H1 (cell line): ENCODE measurements at regions not wholly inside any gene's neighbourhood (a gene's known extent, or its start where the extent isn't known, plus 50 kb on each side); places are given as distances from the start of the nearest gene placed in this dataset.
A peak's percentile ranks its signal among the peaks of the same experiment; 100 is the strongest.

ENCODE experiments used
- CTCF ChIA-PET: fragments of 300-600 bp; sonication (Branson Sonifier 250); formaldehyde crosslinking; loops from one replicate; lab custom pipeline; 2021; ENCODE audit not compliant: partially characterized antibody; lab: Charles Lee
- POLR2A ChIA-PET: fragments of 300-600 bp; sonication (Branson Sonifier 250); formaldehyde crosslinking; loops from one replicate; lab custom pipeline; 2021; ENCODE audit warnings: inconsistent platforms; ENCODE audit not compliant: partially characterized antibody; lab: Charles Lee
- DNase-seq, 2 experiments: peaks; one replicate each; pipeline versions ENCODE4 v3.0.0 to v3.0.0-alpha.2; 2010 to 2022; ENCODE audit warnings: low spot score in 2 of 2, low read depth in 1 of 2, mixed read lengths in 1 of 2
- FAIRE-seq: peaks from 2 replicates; lab custom pipeline; 2011; peaks lifted over from hg19 to GRCh38; lab: Jason Lieb, UNC
- H2AFZ ChIP-seq: 2 replicates; pipeline ENCODE4 v1.8.1; 2012; ENCODE audit warnings: low read length, inconsistent platforms
- H2AK5ac ChIP-seq: 2 replicates; pipeline ENCODE4 v1.6.1; 2013; ENCODE audit warnings: low read depth, low read length
- H2BK120ac ChIP-seq: replicated peaks from 2 replicates; pipeline ENCODE3; 2013; ENCODE audit warnings: low read depth, low read length, inconsistent platforms
- H2BK12ac ChIP-seq: 2 replicates; pipeline ENCODE4 v1.6.1; 2013; ENCODE audit warnings: low read depth, low read length
- H2BK15ac ChIP-seq: 2 replicates; pipeline ENCODE4 v1.6.1; 2013; ENCODE audit warnings: low read length
- H2BK20ac ChIP-seq: 2 replicates; pipeline ENCODE4 v1.6.1; 2013; ENCODE audit warnings: low read length
- H2BK5ac ChIP-seq: 2 replicates; pipeline ENCODE4 v1.6.1; 2013; ENCODE audit warnings: low read depth, low read length
- H3K14ac ChIP-seq: 2 replicates; pipeline ENCODE4 v1.6.1; 2013; ENCODE audit warnings: inconsistent platforms; ENCODE audit not compliant: insufficient read length
- H3K18ac ChIP-seq: 2 replicates; pipeline ENCODE4 v1.6.1; 2013; ENCODE audit warnings: low read length; ENCODE audit errors: extremely low read depth
- H3K23ac ChIP-seq: 2 replicates; pipeline ENCODE4 v1.6.1; 2013; ENCODE audit warnings: inconsistent platforms; ENCODE audit not compliant: insufficient read length
- H3K23me2 ChIP-seq: 2 replicates; pipeline ENCODE4 v1.6.1; 2013; ENCODE audit warnings: low read depth, low read length
- H3K27ac ChIP-seq: 2 replicates; pipeline ENCODE4 v1.6.1; 2011; ENCODE audit warnings: low read depth, low read length, inconsistent platforms
- H3K27me3 ChIP-seq, 4 experiments: replicated peaks in 1 of 4; 1 replicate in 1 of 4; 2 replicates in 3 of 4; pipeline versions ENCODE4 v1.6.1 to v1.8.1; 2011 to 2013; ENCODE audit warnings: low read length in 3 of 4, mild to moderate bottlenecking in 3 of 4, inconsistent platforms in 2 of 4, mixed read lengths in 2 of 4, moderate library complexity in 1 of 4; ENCODE audit not compliant: control insufficient read depth in 3 of 4, insufficient read depth in 3 of 4; ENCODE audit errors: extremely low read depth in 1 of 4
- H3K36me3 ChIP-seq, 4 experiments: 2 replicates each; pipeline versions ENCODE4 v1.6.1 to v1.8.1; 2011 to 2013; ENCODE audit warnings: mild to moderate bottlenecking in 4 of 4, low read length in 3 of 4, moderate library complexity in 2 of 4, control low read depth in 1 of 4, inconsistent platforms in 1 of 4; ENCODE audit not compliant: insufficient read depth in 4 of 4, control insufficient read depth in 2 of 4
- H3K4ac ChIP-seq: replicated peaks from 2 replicates; pipeline ENCODE3; 2013; ENCODE audit warnings: low read length, low read depth, mixed read lengths, inconsistent platforms; ENCODE audit not compliant: insufficient read length
- H3K4me1 ChIP-seq, 4 experiments: replicated peaks in 1 of 4; 1 replicate in 1 of 4; 2 replicates in 3 of 4; pipeline versions ENCODE4 v1.6.1 to v1.8.1; 2011 to 2013; ENCODE audit warnings: low read length in 3 of 4, inconsistent platforms in 2 of 4, mixed read lengths in 1 of 4; ENCODE audit not compliant: insufficient read depth in 4 of 4, control insufficient read depth in 3 of 4
- H3K4me2 ChIP-seq, 2 experiments: 2 replicates each; pipeline versions ENCODE4 v1.6.1 to v1.8.1; 2011 to 2013; ENCODE audit warnings: low read depth in 2 of 2, low read length in 2 of 2, control low read depth in 1 of 2, inconsistent platforms in 1 of 2, mild to moderate bottlenecking in 1 of 2; ENCODE audit not compliant: insufficient read depth in 1 of 2
- H3K4me3 ChIP-seq, 4 experiments: fragments of 200-600, 300-600 bp in 1 of 4; sonication (generic), shearing (Covaris generic), sonication (Bioruptor Twin) in 1 of 4; 2 replicates each; pipeline versions ENCODE4 v1.5.1 to v1.8.1; 2011 to 2016; ENCODE audit warnings: low read length in 4 of 4, low read depth in 3 of 4, control low read depth in 2 of 4, inconsistent platforms in 2 of 4, mild to moderate bottlenecking in 2 of 4, mixed read lengths in 1 of 4, moderate library complexity in 1 of 4; ENCODE audit not compliant: insufficient read depth in 2 of 4; ENCODE audit errors: extremely low read depth in 1 of 4
- H3K56ac ChIP-seq: replicated peaks from 2 replicates; pipeline ENCODE3; 2013; ENCODE audit warnings: low read depth, mild to moderate bottlenecking, mixed read lengths, low read length, inconsistent platforms; ENCODE audit not compliant: insufficient read length
- H3K79me1 ChIP-seq: 2 replicates; pipeline ENCODE4 v1.6.1; 2013; ENCODE audit warnings: low read depth, low read length, control low read depth
- H3K79me2 ChIP-seq, 2 experiments: 2 replicates each; pipeline versions ENCODE4 v1.6.1 to v1.8.1; 2012 to 2013; ENCODE audit warnings: low read length in 2 of 2, mild to moderate bottlenecking in 2 of 2, inconsistent platforms in 1 of 2; ENCODE audit not compliant: insufficient read depth in 2 of 2, control insufficient read depth in 1 of 2
- H3K9ac ChIP-seq, 4 experiments: replicated peaks in 1 of 4; 1 replicate in 1 of 4; 2 replicates in 3 of 4; pipeline versions ENCODE4 v1.6.1 to v1.8.1; 2011 to 2013; ENCODE audit warnings: low read depth in 3 of 4, low read length in 3 of 4, control low read depth in 2 of 4, mild to moderate bottlenecking in 2 of 4, moderate library complexity in 2 of 4, inconsistent platforms in 1 of 4; ENCODE audit errors: extremely low read depth in 1 of 4
- H3K9me3 ChIP-seq, 2 experiments: 2 replicates each; pipeline versions ENCODE4 v1.6.1 to v1.8.1; 2012 to 2013; ENCODE audit warnings: mild to moderate bottlenecking in 2 of 2, moderate library complexity in 2 of 2, control low read depth in 1 of 2, inconsistent platforms in 1 of 2, low read depth in 1 of 2, low read length in 1 of 2, mixed read lengths in 1 of 2; ENCODE audit not compliant: insufficient read depth in 2 of 2
- H4K20me1 ChIP-seq, 2 experiments: replicated peaks in 1 of 2; 2 replicates each; pipeline versions ENCODE3 to v1.8.1; 2011 to 2013; ENCODE audit warnings: inconsistent platforms in 2 of 2, low read length in 2 of 2, mild to moderate bottlenecking in 1 of 2; ENCODE audit not compliant: insufficient read depth in 2 of 2, control insufficient read depth in 1 of 2
- H4K5ac ChIP-seq: 2 replicates; pipeline ENCODE4 v1.6.1; 2013; ENCODE audit warnings: low read length, low read depth, mixed read lengths, inconsistent platforms; ENCODE audit not compliant: insufficient read length
- H4K8ac ChIP-seq: 2 replicates; pipeline ENCODE4 v1.8.0; 2013; ENCODE audit warnings: mild to moderate bottlenecking, moderate library complexity, low read length, inconsistent platforms; ENCODE audit not compliant: insufficient read depth; ENCODE audit errors: extremely low read depth
- H4K91ac ChIP-seq: replicated peaks from 2 replicates; pipeline ENCODE3; 2013; ENCODE audit warnings: low read length, mixed read lengths, inconsistent platforms; ENCODE audit not compliant: insufficient read length
- CHD2 ChIP-seq: IDR thresholded peaks from 2 replicates; pipeline ENCODE4 v1.6.1; 2012; ENCODE audit warnings: low read length, improper control_type of control experiment
- KDM5A ChIP-seq: fragments of 200-600 bp; IDR thresholded peaks from 2 replicates; pipeline ENCODE4 v1.7.1; 2012; ENCODE audit warnings: mild to moderate bottlenecking, low read length, inconsistent platforms, mixed read lengths
- MAFK ChIP-seq: IDR thresholded peaks from 2 replicates; pipeline ENCODE4 v1.6.1; 2012; ENCODE audit warnings: low read depth, mild to moderate bottlenecking, improper control_type of control experiment, low read length
- WGBS, 2 experiments: shearing (Covaris generic) in 1 of 2; methylation state at CpG; one replicate each; pipeline versions ENCODE4 v1.1.6 to v1.1.7; 2013 to 2015; ENCODE audit warnings: low lambda C conversion rate in 2 of 2, mixed read lengths in 2 of 2, inconsistent platforms in 1 of 2, low coverage in 1 of 2, missing lambda C conversion rate in 1 of 2; ENCODE audit not compliant: insufficient replicate concordance in 2 of 2, insufficient coverage in 1 of 2, insufficient read length in 1 of 2; ENCODE audit errors: extremely low coverage in 1 of 2, missing lambda C conversion rate in 1 of 2; 5-methylcytosine and 5-hydroxymethylcytosine counted together

GRCh38 chr2:22020091-22020742 lies 896.4 kb downstream of the TDRD15 start:
- no peak overlapping the region for H3K18ac ChIP-seq
- TF ChIP-seq CHD2, result no peak
- no peak for TF ChIP-seq KDM5A
- no peak for TF ChIP-seq MAFK

More at GRCh38 chr2:22020091-22020742, 896.4 kb downstream of the TDRD15 start:
- Histone ChIP-seq H3K36me3 (no peaks in the 10 kb centered on the region), H3K23ac (no peak overlapping the region), H2AFZ (peak overlapping the region; percentile 94), H3K14ac (no peak overlapping the region), H4K5ac (no peak overlapping the region), H3K56ac (no peak overlapping the region), H3K79me1 (no peaks in the 10 kb centered on the region), H3K23me2 (no peaks in the 10 kb centered on the region), H4K8ac (no peak overlapping the region), H3K4me3 (no peak overlapping the region), H2BK120ac (no peak overlapping the region), H3K27ac (no peak overlapping the region), H2BK20ac (no peak overlapping the region), H4K20me1 (no peaks in the 10 kb centered on the region), H2BK5ac (no peak overlapping the region), H3K4ac (no peak overlapping the region), H3K27me3 (no peaks in the 10 kb centered on the region), H2BK15ac (no peak overlapping the region), H2BK12ac (no peak overlapping the region), H3K9ac (no peak overlapping the region), H4K91ac (no peak overlapping the region), H3K4me1 (peaks cover 0 to under 1% (median 0%) of the 10 kb centered on the region in 4 experiments; a peak in 3 of 7 replicates), H3K9me3 (no peaks in the 10 kb centered on the region), H3K79me2 (no peaks in the 10 kb centered on the region), H2AK5ac (no peak overlapping the region), H3K4me2 (no peak overlapping the region)
- FAIRE-seq (no peak), DNase-seq (peak in 1 of 2 experiments; percentile 5)
- POLR2A ChIA-PET, result no interaction called here
- WGBS, 2 experiments, result 92% methylated on average over 6 of the region's 6 CpGs; no CpG with 5 or more reads in 1 of the 2 experiments
- CTCF ChIA-PET, result interaction anchor here (0.9 kb wide), 2 partner anchors 9 to 59 kb away, joined by 3 to 4 read pairs; no protein-coding TSS in a partner anchor
